ENCODE measurements at regions not wholly inside any gene's neighbourhood (a gene's known extent, or its start where the extent isn't known, plus 50 kb on each side); places are given as distances from the start of the nearest gene placed in this dataset.
"Not testable (repeated sequence)": the region's sequence is repeated elsewhere in the genome, so short reads cannot be mapped to it uniquely, and the experiment has no call there.

GRCh38 chr3:32048487-32049182, 57.8 kb upstream of the GPD1L start:
- no peak overlapping the region for H3K27ac ChIP-seq (ENCODE audit: low read depth, low read length, poor library complexity, severe bottlenecking)
- no peaks in the 10 kb centered on the region for H3K27me3 ChIP-seq (ENCODE audit: insufficient read depth, low read length)
- no peak overlapping the region for H2AFZ ChIP-seq (ENCODE audit: low read length)
- no peak overlapping the region for H3K4me3 ChIP-seq (ENCODE audit: low read depth, low read length, poor library complexity, severe bottlenecking)
- H3K36me3 ChIP-seq (ENCODE audit: insufficient read depth, low read length): no peaks in the 10 kb centered on the region
- no peaks in the 10 kb centered on the region for H3K9me2 ChIP-seq (ENCODE audit: low read depth, low read length)
- no peaks in the 10 kb centered on the region for H4K20me1 ChIP-seq (ENCODE audit: insufficient read depth, low read length)
- H3K9ac ChIP-seq (ENCODE audit: low read length): no peak overlapping the region
- no peaks in the 10 kb centered on the region; the same call in 1 of the 2 replicates for H3F3A ChIP-seq (ENCODE audit: insufficient read depth, low read length)
- no peak for TF ChIP-seq CTCF (IDR thresholded peaks at IDR 0.05; ENCODE audit: low read length)
- peaks cover under 1% of the 10 kb centered on the region; the same call in 1 of the 2 replicates for H3K9me3 ChIP-seq (ENCODE audit: low read length)
- no peak overlapping the region for H3K4me2 ChIP-seq (ENCODE audit: low read length)
- no peaks in the 10 kb centered on the region for H3K79me2 ChIP-seq (ENCODE audit: insufficient read depth, low read length)
- peaks cover 9% of the 10 kb centered on the region for H3K4me1 ChIP-seq (ENCODE audit: insufficient read depth, low read length, severe bottlenecking)

- H4K20me1 ChIP-seq (ENCODE audit: insufficient read depth, low read length): no peaks in the 10 kb centered on the region
- H3K27me3 ChIP-seq (ENCODE audit: insufficient read depth, low read length): no peaks in the 10 kb centered on the region
- no peak overlapping the region for H3K4me3 ChIP-seq (ENCODE audit: low read depth, low read length, poor library complexity, severe bottlenecking)
- no peaks in the 10 kb centered on the region for H3K36me3 ChIP-seq (ENCODE audit: insufficient read depth, low read length)
- TF ChIP-seq EZH2 (IDR thresholded peaks at IDR 0.05; ENCODE audit: borderline replicate concordance, low read length) (no peak), CTCF (IDR thresholded peaks at IDR 0.05; ENCODE audit: low read length) (no peak)
- peaks cover 9% of the 10 kb centered on the region for H3K4me1 ChIP-seq (ENCODE audit: insufficient read depth, low read length, severe bottlenecking)
- H3K9me3 ChIP-seq (ENCODE audit: low read length): no peaks in the 10 kb centered on the region
- H2AFZ ChIP-seq (ENCODE audit: low read length): no peak overlapping the region
- H3K79me2 ChIP-seq (ENCODE audit: insufficient read depth, low read length): no peaks in the 10 kb centered on the region
- H3K9me2 ChIP-seq (ENCODE audit: low read depth, low read length): no peaks in the 10 kb centered on the region
- no peaks in the 10 kb centered on the region for H3F3A ChIP-seq (ENCODE audit: insufficient read depth, low read length)
- H3K9ac ChIP-seq (ENCODE audit: low read length): no peak overlapping the region
- no peak overlapping the region for H3K4me2 ChIP-seq (ENCODE audit: low read length)
- H3K27ac ChIP-seq (ENCODE audit: low read depth, low read length, poor library complexity, severe bottlenecking): no peak overlapping the region
These were observed 56.5 kb upstream of the GPD1L start for GRCh38 chr3:32049916-32050315.

- H2AFZ ChIP-seq (ENCODE audit: low read length); H3K4me1 ChIP-seq (ENCODE audit: insufficient read depth, low read length, severe bottlenecking); H3K36me3 ChIP-seq (ENCODE audit: insufficient read depth, low read length); H3K9ac ChIP-seq (ENCODE audit: low read length); H4K20me1 ChIP-seq (ENCODE audit: insufficient read depth, low read length); H3K4me3 ChIP-seq (ENCODE audit: low read depth, low read length, poor library complexity, severe bottlenecking); H3K9me3 ChIP-seq (ENCODE audit: low read length); H3F3A ChIP-seq (ENCODE audit: insufficient read depth, low read length); H3K27ac ChIP-seq (ENCODE audit: low read depth, low read length, poor library complexity, severe bottlenecking); H3K79me2 ChIP-seq (ENCODE audit: insufficient read depth, low read length); H3K27me3 ChIP-seq (ENCODE audit: insufficient read depth, low read length); H3K4me2 ChIP-seq (ENCODE audit: low read length); H3K9me2 ChIP-seq (ENCODE audit: low read depth, low read length): not testable (repeated sequence)
These were observed 54.2 kb upstream of the GPD1L start for GRCh38 chr3:32052230-32052629.

GRCh38 chr3:32052851-32053250, 53.6 kb upstream of the GPD1L start:
- not testable (repeated sequence) for H3K9me3 ChIP-seq (ENCODE audit: low read length); H4K20me1 ChIP-seq (ENCODE audit: insufficient read depth, low read length); H3K27me3 ChIP-seq (ENCODE audit: insufficient read depth, low read length); H3K4me2 ChIP-seq (ENCODE audit: low read length); H3K79me2 ChIP-seq (ENCODE audit: insufficient read depth, low read length); H2AFZ ChIP-seq (ENCODE audit: low read length); H3K9me2 ChIP-seq (ENCODE audit: low read depth, low read length); H3K4me1 ChIP-seq (ENCODE audit: insufficient read depth, low read length, severe bottlenecking); H3F3A ChIP-seq (ENCODE audit: insufficient read depth, low read length); H3K4me3 ChIP-seq (ENCODE audit: low read depth, low read length, poor library complexity, severe bottlenecking); H3K27ac ChIP-seq (ENCODE audit: low read depth, low read length, poor library complexity, severe bottlenecking); H3K9ac ChIP-seq (ENCODE audit: low read length); H3K36me3 ChIP-seq (ENCODE audit: insufficient read depth, low read length)
